Stimulated activated effector memory CD8-positive, alpha-beta T cell treated with anti-CD3 and anti-CD28 coated beads, Interleukin-12 subunit alpha, Interleukin-12 subunit beta, amount 100 ng/mL, for 72 hours (primary cell): ENCODE measurements at regions not wholly inside any gene's neighbourhood (a gene's known extent, or its start where the extent isn't known, plus 50 kb on each side); places are given as distances from the start of the nearest gene placed in this dataset.

ENCODE experiments used
- ATAC-seq: fragments of 150-1000 bp; cut with Tn5 transposase; 2 replicates; pipeline ENCODE4 v1.10.0; 2021
- DNase-seq, 2 donors: peaks; one replicate each; pipeline ENCODE4 v3.0.0; 2021 to 2022; ENCODE audit warnings: low spot score in 2 of 2
- H3K27ac Mint-ChIP-seq: one replicate; pipeline ENCODE4 v1.8.0; 2022; ENCODE audit warnings: mild to moderate bottlenecking, mixed read lengths
- H3K36me3 Mint-ChIP-seq: one replicate; pipeline ENCODE4 v1.8.0; 2022; ENCODE audit warnings: mild to moderate bottlenecking, mixed read lengths
- H3K4me1 Mint-ChIP-seq: one replicate; pipeline ENCODE4 v1.8.0; 2022; ENCODE audit warnings: mixed read lengths
- H3K4me3 Mint-ChIP-seq: one replicate; pipeline ENCODE4 v1.8.0; 2022; ENCODE audit warnings: mild to moderate bottlenecking, mixed read lengths
- H3K9me3 Mint-ChIP-seq: one replicate; pipeline ENCODE4 v1.8.0; 2022; ENCODE audit warnings: mixed read lengths

GRCh38 chr12:124453419-124454351, 113.7 kb downstream of the NCOR2 start:
- H3K4me1 Mint-ChIP-seq: peaks cover 76% of the 10 kb centered on the region
- H3K27ac Mint-ChIP-seq: peak overlapping the region; percentile 45
- peaks cover 45% of the 10 kb centered on the region for H3K36me3 Mint-ChIP-seq
- DNase-seq (peak; percentile 73 to 87), ATAC-seq (peak; percentile 93)
- no peaks in the 10 kb centered on the region for H3K9me3 Mint-ChIP-seq
- H3K4me3 Mint-ChIP-seq: peak overlapping the region; percentile 80

DNA sequence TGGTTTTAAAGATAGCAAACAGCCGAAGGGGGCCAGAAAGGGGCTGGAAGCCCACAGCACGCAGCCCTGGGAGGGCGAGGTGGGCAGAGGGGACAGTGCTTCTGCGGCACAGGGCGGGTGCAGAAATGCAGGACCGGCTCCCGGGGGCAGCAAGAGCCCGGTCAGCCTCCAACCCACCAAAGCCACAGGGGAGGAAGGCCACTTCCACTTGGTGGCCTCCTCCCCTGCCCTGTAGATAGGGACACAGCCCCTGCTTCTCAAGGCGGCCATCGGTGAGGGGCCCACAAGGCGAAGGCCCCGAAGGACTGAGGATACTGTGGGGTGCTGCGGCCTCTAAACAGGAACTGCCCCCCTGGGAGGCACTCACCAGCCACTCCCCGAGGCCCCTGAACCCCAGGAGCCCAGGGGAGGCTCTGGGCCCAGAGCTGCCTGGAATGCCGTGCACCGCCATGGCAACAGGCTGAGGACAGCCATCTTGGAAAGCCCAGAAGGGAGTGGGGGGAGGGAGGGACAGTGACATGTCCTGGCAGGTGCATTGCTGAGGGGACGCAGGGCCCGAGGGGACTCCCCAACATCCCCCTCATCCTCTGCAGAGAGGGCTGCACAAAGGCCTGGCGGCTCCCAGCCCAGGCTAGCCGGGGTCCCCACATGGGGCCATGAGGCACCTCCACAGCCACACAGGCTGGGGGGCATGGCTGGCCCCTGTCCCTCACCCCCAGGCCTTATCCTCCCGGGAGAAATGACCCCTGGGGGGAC, 114.7 kb downstream of the NCOR2 start:
- Mint-ChIP-seq H3K36me3 (peaks cover 43% of the 10 kb centered on the region), H3K27ac (peak overlapping the region; percentile 45), H3K4me1 (peaks cover 70% of the 10 kb centered on the region), H3K4me3 (peak overlapping the region; percentile 80), H3K9me3 (no peaks in the 10 kb centered on the region)
- no peak for ATAC-seq
- no peak for DNase-seq

- peaks cover 63% of the 10 kb centered on the region for H3K4me1 Mint-ChIP-seq
- no peaks in the 10 kb centered on the region for H3K9me3 Mint-ChIP-seq
- H3K4me3 Mint-ChIP-seq: peak overlapping the region; percentile 49
- ATAC-seq (no peak), DNase-seq (no peak)
- H3K36me3 Mint-ChIP-seq: peaks cover 47% of the 10 kb centered on the region
- no peak overlapping the region for H3K27ac Mint-ChIP-seq
These were observed 115.7 kb downstream of the NCOR2 start for GRCh38 chr12:124451637-124452243.

DNA sequence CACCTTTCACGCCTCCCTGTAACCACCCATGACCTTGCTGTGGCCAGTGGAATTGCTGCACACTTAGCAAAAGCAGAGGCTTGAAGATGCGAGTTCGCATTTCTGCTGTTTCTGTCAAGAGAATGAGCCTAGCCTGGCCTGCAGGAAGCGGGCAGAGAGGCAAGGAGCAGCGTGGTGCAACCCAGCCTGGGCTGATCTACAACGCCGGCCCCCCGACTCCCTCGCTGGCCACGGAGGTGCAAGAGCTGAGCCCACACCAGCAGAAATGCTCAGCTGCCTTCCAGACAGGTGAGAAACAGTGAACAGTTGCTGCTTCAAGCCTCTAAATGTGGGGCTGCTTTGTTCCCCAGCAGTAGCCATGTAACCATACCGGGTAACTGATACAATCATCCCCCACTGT, 116.4 kb downstream of the NCOR2 start:
- ATAC-seq (no peak), DNase-seq (no peak)
- Mint-ChIP-seq H3K36me3 (peaks cover 49% of the 10 kb centered on the region), H3K4me3 (peak overlapping the region; percentile 49), H3K9me3 (no peaks in the 10 kb centered on the region), H3K27ac (no peak overlapping the region), H3K4me1 (peaks cover 63% of the 10 kb centered on the region)

DNA sequence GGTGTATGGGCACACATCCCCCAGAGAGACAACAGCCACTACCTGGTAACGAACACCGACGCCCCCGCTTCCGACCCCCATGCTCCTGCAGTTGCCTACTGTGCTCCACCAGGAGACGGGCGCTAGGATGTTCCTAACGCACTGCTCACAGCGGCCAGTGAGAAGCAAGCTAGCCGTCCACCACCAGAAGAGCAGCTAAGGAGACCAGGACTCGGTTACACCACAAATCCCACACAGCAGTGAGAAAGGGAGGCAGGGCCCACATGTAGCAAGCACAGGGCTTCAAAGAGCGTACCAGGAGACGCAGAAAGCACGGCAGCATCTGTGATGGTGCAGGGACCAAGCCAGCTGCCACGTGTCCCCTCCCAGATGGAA, 117.0 kb downstream of the NCOR2 start:
- H3K4me3 Mint-ChIP-seq: no peak overlapping the region
- peaks cover 52% of the 10 kb centered on the region for H3K36me3 Mint-ChIP-seq

GRCh38 chr12:124449623-124450375, 117.6 kb downstream of the NCOR2 start:
- ATAC-seq (no peak), DNase-seq (no peak)
- no peak overlapping the region for H3K4me3 Mint-ChIP-seq
- H3K36me3 Mint-ChIP-seq: peaks cover 52% of the 10 kb centered on the region
- no peaks in the 10 kb centered on the region for H3K9me3 Mint-ChIP-seq
- peaks cover 59% of the 10 kb centered on the region for H3K4me1 Mint-ChIP-seq
- no peak overlapping the region for H3K27ac Mint-ChIP-seq

More for the DNA sequence above, 117.0 kb downstream of the NCOR2 start:
- Mint-ChIP-seq H3K9me3 (no peaks in the 10 kb centered on the region), H3K4me1 (peaks cover 61% of the 10 kb centered on the region), H3K27ac (no peak overlapping the region)
- DNase-seq (no peak), ATAC-seq (no peak)

DNA sequence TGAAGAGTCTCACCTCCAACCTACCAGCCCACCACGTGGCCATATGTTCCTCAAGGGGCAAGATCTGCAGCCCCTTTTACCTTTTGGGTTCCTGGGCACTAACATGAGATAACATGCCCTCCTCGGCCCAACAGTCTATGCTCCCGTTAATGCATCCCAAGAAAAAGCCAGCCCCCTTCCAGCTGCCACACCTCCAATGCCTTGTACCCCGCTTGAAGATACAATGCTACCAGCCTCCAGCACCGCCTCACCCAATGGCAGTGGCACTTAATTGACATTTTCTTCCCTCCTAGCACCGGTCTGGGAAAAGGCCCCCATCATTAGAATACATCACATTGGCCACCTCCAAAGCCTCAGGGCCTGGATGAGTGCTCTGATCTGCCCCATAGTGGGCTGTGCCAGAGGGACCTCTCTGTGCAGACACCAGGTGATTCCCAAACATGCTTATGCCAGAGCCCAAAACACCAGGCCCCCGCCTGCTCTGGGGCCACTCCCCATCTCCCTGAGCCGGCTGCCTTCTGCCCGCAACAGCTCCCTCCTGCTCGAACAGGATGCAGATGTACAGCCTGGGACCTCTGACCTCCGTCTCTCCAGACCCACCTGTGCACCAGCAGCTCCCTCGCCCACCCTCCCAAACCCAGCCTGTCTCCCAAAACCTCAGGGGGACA, 118.3 kb downstream of the NCOR2 start:
- Mint-ChIP-seq H3K4me1 (peaks cover 59% of the 10 kb centered on the region), H3K9me3 (no peaks in the 10 kb centered on the region), H3K27ac (no peak overlapping the region), H3K4me3 (no peak overlapping the region), H3K36me3 (peaks cover 52% of the 10 kb centered on the region)
- DNase-seq (no peak), ATAC-seq (no peak)

DNA sequence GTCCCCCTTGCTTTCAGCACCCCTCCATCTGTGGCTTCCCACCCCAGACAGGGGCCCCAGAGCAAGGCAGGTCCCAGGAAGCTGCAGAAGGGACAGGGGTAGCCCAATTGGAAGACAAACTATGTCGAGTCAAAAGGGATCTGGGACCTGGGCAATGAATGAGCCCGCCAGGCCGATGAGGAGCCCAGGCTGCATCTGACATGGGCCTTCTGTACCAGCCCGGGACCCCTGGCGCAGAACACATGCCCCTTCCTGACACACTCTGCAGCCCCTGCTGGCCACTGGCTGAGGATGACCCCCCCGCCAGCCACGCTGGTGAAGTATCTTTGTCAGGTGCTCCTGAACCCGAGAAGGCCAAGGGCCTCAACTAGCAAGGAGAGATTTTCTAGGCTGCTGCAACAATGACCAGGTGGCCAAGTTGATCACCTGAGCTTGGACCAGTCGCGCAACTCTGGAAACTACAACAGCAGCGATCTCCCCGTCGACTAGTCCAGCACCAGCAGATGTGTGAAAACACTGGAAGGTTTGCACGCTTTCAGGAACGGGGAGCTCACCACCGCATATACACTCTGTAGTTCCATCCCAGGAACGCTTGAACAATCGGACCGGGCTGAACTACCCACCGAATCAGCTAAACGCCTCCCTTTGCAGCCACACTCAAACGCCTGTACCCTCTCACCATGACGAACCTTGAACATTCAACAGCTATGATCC, 119.0 kb downstream of the NCOR2 start:
- DNase-seq (no peak), ATAC-seq (no peak)
- Mint-ChIP-seq H3K27ac (no peak overlapping the region), H3K9me3 (no peaks in the 10 kb centered on the region), H3K4me3 (no peak overlapping the region), H3K4me1 (peaks cover 56% of the 10 kb centered on the region), H3K36me3 (peaks cover 57% of the 10 kb centered on the region)

DNA sequence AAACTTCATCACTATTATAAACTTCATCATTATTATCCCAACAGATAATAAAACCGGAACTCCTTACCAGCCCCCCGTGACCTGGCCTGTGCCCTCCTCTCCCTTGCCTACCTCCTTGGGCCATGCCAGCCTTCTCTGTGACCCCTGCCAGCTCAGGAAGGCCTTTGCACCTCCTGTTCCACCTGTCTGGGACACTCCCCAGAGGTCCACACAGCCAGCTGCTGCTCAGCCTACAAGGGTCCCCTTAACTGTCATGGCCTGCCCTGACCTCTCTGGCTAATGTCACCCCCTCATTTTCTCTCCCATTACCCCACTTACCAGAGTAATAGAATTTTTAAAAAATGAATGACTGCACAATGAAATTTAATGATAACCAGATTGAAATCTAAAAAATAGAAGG, 121.0 kb downstream of the NCOR2 start:
- no peaks in the 10 kb centered on the region for H3K9me3 Mint-ChIP-seq
- H3K27ac Mint-ChIP-seq: no peak overlapping the region
- no peak overlapping the region for H3K4me3 Mint-ChIP-seq
- H3K36me3 Mint-ChIP-seq: peaks cover 70% of the 10 kb centered on the region
- no peak for ATAC-seq
- DNase-seq: no peak
- peaks cover 60% of the 10 kb centered on the region for H3K4me1 Mint-ChIP-seq

DNA sequence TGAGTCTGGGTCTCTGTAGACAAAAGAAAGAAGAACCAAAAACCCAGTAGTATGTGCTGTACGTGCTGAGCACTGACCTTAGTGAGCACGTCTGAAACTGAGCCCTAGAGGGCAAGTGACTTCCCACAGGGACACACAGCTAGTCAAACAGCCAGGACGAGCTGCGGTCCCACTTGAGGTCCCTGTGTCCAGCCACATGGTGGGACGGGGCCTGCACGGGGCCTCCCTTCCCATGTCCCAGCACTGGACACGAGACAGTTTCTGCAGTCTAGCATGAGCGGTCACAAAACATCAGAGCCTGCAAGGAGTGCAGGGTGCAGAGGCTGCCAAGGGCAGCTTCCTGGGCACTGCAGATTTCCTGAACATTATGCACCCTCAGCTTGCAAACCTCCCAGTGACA, 121.6 kb downstream of the NCOR2 start:
- DNase-seq (no peak), ATAC-seq (no peak)
- Mint-ChIP-seq H3K4me3 (no peak overlapping the region), H3K4me1 (peaks cover 60% of the 10 kb centered on the region), H3K9me3 (no peaks in the 10 kb centered on the region), H3K36me3 (peaks cover 70% of the 10 kb centered on the region), H3K27ac (no peak overlapping the region)

GRCh38 chr12:124445121-124445718, 122.2 kb downstream of the NCOR2 start:
- no peak overlapping the region for H3K4me3 Mint-ChIP-seq
- H3K27ac Mint-ChIP-seq: no peak overlapping the region
- H3K9me3 Mint-ChIP-seq: no peaks in the 10 kb centered on the region
- no peak for DNase-seq
- no peak for ATAC-seq
- peaks cover 70% of the 10 kb centered on the region for H3K36me3 Mint-ChIP-seq
- H3K4me1 Mint-ChIP-seq: peaks cover 60% of the 10 kb centered on the region

DNA sequence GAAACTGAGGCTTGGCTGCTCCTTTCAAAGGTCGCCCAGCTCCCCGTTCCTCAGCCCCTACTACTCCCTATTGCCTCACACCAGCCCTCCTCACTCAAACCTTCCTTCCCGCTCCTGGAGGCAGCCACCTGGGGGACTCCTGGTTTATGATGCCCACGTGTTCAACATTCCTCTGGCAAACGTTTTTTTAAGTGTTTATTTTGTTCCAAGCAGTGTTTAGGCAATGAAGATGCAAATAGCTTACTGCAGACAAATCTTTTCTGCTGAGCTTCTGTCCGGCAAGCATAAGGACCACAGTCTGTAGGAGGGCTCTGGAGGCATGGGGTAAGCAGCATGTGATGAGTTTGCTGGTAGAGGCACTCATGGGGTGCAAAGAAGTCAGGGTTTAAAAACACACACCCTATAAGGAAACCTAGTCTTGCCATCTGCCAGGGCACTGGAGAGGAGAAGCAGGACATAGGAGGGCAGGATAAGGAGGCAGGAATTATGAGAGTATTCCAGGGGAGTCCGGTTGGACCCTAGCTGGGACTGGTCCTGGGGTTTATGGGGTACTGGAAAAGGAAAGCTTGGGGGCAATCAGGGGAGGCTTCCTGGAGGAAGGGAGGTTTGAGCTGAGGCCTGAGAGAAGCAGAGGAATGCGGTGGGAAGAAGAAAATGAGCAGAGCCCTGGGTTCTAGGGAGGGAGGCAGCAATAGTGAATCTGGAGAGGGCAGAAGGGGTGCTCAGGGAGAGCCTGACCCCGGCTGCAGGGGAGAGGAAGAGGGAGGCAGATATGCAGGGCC, 123.3 kb downstream of the NCOR2 start:
- no peak overlapping the region for H3K4me3 Mint-ChIP-seq
- DNase-seq (no peak), ATAC-seq (no peak)
- H3K36me3 Mint-ChIP-seq: peaks cover 62% of the 10 kb centered on the region
- peaks cover 52% of the 10 kb centered on the region for H3K4me1 Mint-ChIP-seq
- peak overlapping the region; percentile 84 for H3K27ac Mint-ChIP-seq
- H3K9me3 Mint-ChIP-seq: no peaks in the 10 kb centered on the region

DNA sequence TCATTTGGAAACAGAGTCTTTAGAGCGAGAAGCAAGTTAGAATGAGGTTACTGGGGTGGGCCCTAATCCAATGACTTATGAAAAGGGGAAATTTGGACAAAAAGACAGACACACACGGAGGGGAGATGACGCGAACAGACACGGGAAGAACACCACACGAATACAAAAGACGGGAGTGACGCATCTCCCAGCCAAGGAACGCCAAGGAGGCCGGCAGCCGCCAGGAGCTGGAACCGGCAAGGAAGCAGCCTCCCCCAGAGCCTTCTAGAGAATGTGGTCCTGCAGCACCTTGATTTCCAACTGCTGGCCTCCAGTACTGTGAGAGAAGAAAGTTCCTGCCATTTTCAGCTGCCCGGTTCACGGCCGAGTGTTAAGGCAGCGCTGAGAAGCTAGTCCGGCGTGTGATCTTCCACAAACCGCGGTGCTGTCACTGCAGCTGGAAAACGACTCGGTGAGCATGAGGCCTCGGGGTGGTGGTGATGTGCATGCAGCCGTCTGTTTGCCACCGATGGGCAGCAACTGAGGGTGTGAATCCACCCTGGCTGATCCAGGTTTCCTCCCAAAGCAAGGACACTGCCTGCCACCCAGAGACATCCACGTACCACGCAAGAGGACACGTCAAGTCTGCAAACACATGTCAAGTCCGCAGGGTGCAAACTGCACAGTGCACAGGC, 124.5 kb downstream of the NCOR2 start:
- Mint-ChIP-seq H3K9me3 (no peaks in the 10 kb centered on the region), H3K27ac (no peak overlapping the region), H3K4me3 (no peak overlapping the region), H3K36me3 (peaks cover 52% of the 10 kb centered on the region), H3K4me1 (peaks cover 45% of the 10 kb centered on the region)
- no peak for ATAC-seq
- no peak for DNase-seq
